ENCODE measurements at regions not wholly inside any gene's neighbourhood (a gene's known extent, or its start where the extent isn't known, plus 50 kb on each side); places are given as distances from the start of the nearest gene placed in this dataset.

- no peak for DNase-seq (ENCODE audit: low spot score)
Measured at GRCh38 chr10:2981361-2981801, 86.0 kb upstream of the PFKP start.

GRCh38 chr10:2980791-2981360 lies 86.5 kb upstream of the PFKP start:
- no peak for DNase-seq (ENCODE audit: low spot score)

DNA sequence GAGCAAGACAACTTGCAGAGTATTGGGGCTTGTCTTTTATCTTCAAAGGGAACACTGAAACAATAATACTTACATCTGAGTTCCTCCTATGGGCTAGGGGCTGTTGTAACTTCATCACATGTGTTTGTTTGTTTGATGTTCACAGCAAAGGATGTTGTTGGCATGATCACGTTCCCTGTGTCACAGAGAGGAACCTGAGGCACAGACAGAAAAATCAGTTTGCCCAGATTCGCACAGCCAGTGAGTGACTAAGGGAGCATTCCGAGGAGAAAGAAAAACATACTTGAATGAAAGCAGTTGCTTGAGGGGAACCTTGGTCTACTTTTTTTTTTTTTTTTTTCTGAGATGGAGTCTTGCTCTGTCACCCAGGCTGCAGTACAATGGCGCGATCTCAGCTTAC lies 87.2 kb upstream of the PFKP start:
- DNase-seq (ENCODE audit: low spot score), result no peak

GRCh38 chr10:2979306-2979705 lies 88.0 kb upstream of the PFKP start:
- peak; percentile 13 for DNase-seq (ENCODE audit: low spot score)

- DNase-seq (ENCODE audit: low spot score), result no peak
Measured at GRCh38 chr10:2978574-2979273, 88.6 kb upstream of the PFKP start.

GRCh38 chr10:2978111-2978510 lies 89.2 kb upstream of the PFKP start:
- no peak for DNase-seq (ENCODE audit: low spot score)

DNA sequence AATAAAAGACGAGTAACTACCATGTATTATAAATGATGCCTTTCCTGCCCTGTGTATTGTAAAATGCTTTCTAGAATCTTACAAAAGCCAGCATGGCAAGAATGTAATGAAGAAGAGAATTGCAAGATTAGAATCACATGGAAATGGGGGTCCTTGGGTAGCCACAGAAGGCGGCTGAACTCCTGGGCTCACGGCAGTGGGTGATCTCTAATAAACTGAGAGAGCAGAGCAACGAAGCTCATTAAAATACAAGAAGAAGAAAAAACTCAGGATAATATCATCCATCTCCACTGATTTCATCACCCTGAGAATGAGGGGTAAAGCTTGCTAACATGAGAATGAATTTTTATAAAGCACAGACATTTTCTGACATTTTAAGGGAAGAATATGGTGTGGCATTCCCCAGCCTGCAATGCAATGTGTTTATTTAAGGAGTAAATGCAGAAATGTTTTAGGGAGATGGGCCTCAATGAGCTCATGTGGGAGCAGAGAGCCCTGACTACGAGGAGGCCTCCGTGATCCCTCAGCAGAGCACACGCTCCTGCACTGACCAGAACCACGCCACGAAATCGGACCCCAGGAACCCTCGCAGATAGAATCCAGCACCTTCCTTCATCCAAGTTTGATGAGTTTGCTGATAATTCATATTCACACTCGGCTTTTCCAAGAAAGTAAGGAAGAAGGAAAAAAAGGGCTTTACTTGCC lies 92.7 kb upstream of the PFKP start:
- DNase-seq (ENCODE audit: low spot score), result no peak

- no peak for DNase-seq (ENCODE audit: low spot score)
Measured at GRCh38 chr10:2974083-2974482, 93.3 kb upstream of the PFKP start.

DNA sequence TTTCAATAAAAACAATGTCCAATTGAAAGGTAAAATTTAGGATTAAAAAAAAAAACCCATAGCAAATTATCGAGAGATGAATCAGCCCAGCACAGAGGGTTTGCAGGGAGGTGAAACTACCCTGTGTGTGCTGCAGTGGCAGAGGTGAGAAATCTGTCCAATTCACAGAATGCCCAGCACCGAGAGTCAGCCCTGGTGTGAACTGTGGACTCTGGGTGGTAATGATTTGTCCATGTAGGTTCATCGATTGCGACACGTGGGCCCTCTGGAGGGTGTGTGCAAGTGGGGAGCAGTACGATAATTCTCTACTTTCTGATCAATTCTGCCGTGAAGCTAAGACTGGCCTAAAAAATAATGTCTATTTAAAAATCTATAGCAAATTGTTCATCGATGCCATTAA lies 94.5 kb upstream of the PFKP start:
- DNase-seq (ENCODE audit: low spot score), result no peak

DNA sequence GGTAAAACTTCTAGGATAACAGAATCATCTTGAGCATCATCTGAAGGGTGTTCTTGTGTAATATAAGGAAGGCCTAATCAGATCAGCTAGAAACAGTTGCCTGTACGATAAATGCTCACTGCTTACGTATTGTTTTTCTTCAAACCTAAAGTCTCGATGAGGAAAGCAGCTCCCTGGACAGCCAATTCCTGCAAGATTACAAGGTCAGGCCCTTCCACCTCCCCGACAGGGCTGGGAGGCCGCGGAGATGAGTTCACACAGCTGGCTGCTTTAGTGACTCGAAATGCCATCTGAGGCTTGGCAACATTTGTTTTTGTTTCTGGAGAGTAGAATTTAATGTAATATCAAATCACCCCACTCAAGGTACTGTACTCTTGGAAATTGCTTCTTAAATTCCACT lies 95.1 kb upstream of the PFKP start:
- DNase-seq (ENCODE audit: low spot score), result no peak

GRCh38 chr10:2970190-2970823 lies 97.0 kb upstream of the PFKP start:
- DNase-seq (ENCODE audit: low spot score), result no peak

GRCh38 chr10:2968401-2969058 lies 98.8 kb upstream of the PFKP start:
- no peak for DNase-seq (ENCODE audit: low spot score)

DNA sequence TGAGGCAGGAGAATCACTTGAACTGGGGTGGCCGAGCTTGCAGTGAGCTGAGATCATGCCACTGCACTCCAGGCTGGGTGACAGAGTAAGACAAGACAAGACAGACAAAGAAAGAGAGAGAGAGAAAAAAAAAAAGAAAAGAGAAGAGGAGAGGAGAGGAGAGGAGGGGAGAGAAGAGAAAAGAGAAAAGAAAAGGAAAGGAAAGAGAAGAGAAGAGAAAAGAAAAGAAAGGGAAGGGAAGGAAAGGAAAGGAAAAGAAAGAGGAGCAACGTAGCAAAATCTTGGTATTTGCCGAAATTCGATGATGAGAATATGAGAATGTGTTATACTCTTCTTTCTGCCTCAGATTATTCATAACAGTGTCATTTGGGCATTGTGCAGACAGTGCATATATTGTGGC lies 101.2 kb upstream of the PFKP start:
- no peak for DNase-seq (ENCODE audit: low spot score)

DNA sequence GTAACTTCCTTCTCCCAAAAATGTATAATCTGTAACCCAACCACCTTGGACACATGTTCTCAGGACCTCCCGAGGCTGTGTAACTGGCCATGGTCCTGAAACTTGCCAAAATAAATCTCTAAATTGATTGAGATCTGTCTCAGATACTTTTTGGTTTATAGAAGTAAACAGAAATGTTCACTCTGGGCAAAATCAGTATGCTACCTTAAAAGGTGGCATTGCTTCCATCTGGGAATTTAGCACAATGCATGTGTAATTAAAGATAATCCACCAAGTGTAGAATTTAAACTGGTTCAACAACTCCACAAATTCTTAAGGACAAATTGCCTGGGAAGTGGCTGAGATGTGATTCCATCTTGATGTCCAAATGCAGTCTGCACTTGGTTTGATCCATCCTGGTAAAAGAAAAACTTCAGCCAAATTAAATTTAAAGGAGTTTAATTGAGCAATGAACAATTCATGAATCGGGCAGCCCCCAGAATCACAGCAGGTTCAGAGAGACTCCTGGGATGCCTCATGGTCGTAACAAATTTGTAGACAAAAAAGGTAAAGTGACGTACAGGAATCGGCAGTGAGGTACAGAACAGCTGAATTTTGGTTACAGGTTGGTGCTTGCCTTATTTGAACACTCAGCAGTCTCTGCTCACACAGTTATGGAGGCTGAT lies 102.6 kb upstream of the PFKP start:
- DNase-seq (ENCODE audit: low spot score), result no peak

GRCh38 chr10:2963889-2964631 lies 103.3 kb upstream of the PFKP start:
- no peak for DNase-seq (ENCODE audit: low spot score)

DNA sequence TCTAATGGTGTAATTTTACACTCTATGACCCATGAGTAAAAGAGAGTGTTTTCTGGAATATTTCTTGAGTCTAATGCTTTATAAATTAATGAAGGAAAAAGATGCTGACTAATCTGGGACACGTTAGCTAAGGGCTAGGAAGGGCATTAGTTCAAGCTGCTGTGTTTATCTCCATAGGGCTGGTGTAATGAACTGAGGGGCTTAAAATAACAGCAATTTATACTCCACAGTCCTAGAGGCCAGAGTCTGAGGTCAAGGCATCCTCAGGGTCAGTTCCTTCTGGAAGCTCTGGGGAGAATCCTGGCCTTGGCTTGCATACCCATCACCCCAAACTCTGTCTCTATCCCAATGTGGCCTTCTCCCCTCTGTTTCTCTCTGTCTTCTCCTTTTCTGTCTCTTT lies 105.2 kb upstream of the PFKP start:
- no peak for DNase-seq (ENCODE audit: low spot score)

- DNase-seq (ENCODE audit: low spot score), result no peak
Measured at GRCh38 chr10:2958659-2959058, 108.7 kb upstream of the PFKP start.

DNA sequence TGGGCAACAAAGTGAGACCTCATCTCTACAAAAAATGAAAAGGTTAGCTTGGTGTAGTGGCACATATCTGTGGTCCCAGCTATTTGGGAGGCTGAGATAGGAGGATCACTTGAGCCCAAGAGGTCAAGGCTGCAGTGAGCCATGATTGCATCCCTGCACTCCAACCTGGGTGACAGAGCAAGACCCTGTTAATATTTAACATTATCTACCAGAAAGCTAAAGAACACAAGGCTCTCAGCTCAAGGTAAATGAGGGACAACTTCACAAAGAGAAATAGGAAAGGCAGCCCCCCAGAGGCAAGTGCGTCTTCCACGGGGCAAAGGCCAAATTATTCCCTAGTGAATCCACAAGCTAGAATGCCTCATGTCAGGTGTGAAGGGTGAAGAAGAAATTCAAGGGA lies 109.6 kb upstream of the PFKP start:
- DNase-seq (ENCODE audit: low spot score), result no peak

- no peak for DNase-seq (ENCODE audit: low spot score)
Measured at GRCh38 chr10:2955064-2955463, 112.3 kb upstream of the PFKP start.

DNA sequence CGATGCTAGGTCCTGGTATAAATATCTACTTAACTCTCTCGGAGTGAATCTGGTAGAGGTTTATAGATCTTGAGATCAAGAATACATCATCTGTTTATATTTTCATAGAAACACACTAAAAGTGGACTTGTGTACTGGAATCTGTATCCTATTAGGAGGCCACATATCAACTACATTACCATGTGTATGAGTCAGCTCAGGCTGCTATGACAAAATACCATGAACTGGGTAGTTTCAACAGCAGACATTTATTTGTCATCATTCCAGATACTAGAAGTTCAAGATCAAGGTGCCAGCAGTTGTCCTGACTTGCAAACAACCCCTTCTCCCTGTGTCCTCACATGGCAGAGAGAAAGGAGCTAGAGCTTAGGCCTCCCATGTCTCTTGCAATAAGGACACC lies 113.9 kb upstream of the PFKP start:
- DNase-seq (ENCODE audit: low spot score), result no peak

DNA sequence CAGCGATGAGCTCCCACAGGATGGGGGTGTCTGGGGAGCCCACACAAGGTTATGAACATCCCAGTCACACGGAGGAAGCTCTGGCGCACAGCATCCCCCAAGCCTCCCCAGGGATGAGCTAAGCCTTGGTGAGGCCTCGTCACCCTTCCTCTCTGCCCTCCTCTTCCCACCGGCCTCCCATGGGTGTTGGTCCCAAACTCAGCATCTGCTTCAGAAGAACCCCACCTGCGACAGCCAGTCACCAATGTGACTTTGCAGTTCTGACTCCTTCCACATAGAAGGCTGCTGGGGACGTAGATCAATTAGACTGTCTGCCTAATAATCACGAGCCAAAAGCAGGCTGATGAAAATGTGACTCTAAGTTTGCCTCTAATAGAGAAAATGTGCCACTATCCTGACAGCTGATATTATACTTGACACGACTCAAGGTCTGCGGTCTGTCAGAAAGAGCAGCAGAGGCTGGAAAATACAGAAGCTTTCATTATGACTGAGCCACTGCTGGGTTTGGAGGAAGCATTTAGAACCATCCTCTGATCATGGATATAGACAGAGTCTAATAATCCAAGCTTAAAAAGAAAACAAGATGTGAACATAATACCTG lies 116.0 kb upstream of the PFKP start:
- no peak for DNase-seq (ENCODE audit: low spot score)
